RWPE2 (cell line): ENCODE measurements at regions not wholly inside any gene's neighbourhood (a gene's known extent, or its start where the extent isn't known, plus 50 kb on each side); places are given as distances from the start of the nearest gene placed in this dataset.
"Not testable (repeated sequence)": the region's sequence is repeated elsewhere in the genome, so short reads cannot be mapped to it uniquely, and the experiment has no call there.

Experiments
- ATAC-seq: fragments of 200-7000 bp; cut with Tn5 transposase; 3 replicates; pipeline ENCODE4 v1.9.1; 2021; ENCODE audit warnings: low read depth
- DNase-seq: peaks from one replicate; pipeline ENCODE4 v3.0.0-alpha.2; 2020; ENCODE audit warnings: low spot score
- H3K27ac ChIP-seq: fragments of 450-650 bp; 2 replicates; pipeline ENCODE4 v1.5.1; 2017; ENCODE audit warnings: mild to moderate bottlenecking; ENCODE audit not compliant: poor library complexity, severe bottlenecking
- H3K27me3 ChIP-seq: fragments of 250-450 bp; sonication (Bioruptor Pico); 2 replicates; pipeline ENCODE4 v1.5.1; 2021; ENCODE audit warnings: mild to moderate bottlenecking, moderate library complexity; ENCODE audit not compliant: insufficient read depth, poor library complexity, severe bottlenecking
- H3K36me3 ChIP-seq: fragments of 250-450 bp; sonication (Bioruptor Pico); 2 replicates; pipeline ENCODE4 v1.5.1; 2020; ENCODE audit warnings: low read depth, mild to moderate bottlenecking, moderate library complexity
- H3K4me1 ChIP-seq: fragments of 250-450 bp; sonication (Bioruptor Pico); 2 replicates; pipeline ENCODE4 v1.5.1; 2021; ENCODE audit warnings: mild to moderate bottlenecking, moderate library complexity; ENCODE audit not compliant: insufficient read depth, poor library complexity, severe bottlenecking
- H3K4me3 ChIP-seq: fragments of 250-450 bp; sonication (Bioruptor Pico); 2 replicates; pipeline ENCODE4 v1.5.1; 2021; ENCODE audit warnings: mild to moderate bottlenecking, moderate library complexity; ENCODE audit not compliant: severe bottlenecking
- H3K9me3 ChIP-seq: fragments of 250-450 bp; sonication (Bioruptor Pico); 2 replicates; pipeline ENCODE4 v1.5.1; 2021; ENCODE audit warnings: mild to moderate bottlenecking, moderate library complexity; ENCODE audit not compliant: severe bottlenecking
- CTCF ChIP-seq: fragments of 450-650 bp; IDR thresholded peaks from one replicate; pipeline ENCODE4 v1.5.1; 2017; ENCODE audit warnings: mild to moderate bottlenecking, moderate library complexity; ENCODE audit not compliant: poor library complexity, severe bottlenecking

- H3K27ac ChIP-seq, result no peak overlapping the region
- no peaks in the 10 kb centered on the region for H3K9me3 ChIP-seq
- H3K27me3 ChIP-seq, result no peaks in the 10 kb centered on the region
- TF ChIP-seq CTCF, result no peak
- no peak overlapping the region for H3K4me3 ChIP-seq
- DNase-seq (no peak), ATAC-seq (no peak)
- no peaks in the 10 kb centered on the region for H3K36me3 ChIP-seq
- no peaks in the 10 kb centered on the region for H3K4me1 ChIP-seq
Measured at GRCh38 chr3:27639271-27639670, 82.9 kb downstream of the EOMES start.

GRCh38 chr3:27638594-27638993 is 83.5 kb downstream of the EOMES start:
- no peaks in the 10 kb centered on the region for H3K9me3 ChIP-seq
- no peaks in the 10 kb centered on the region for H3K27me3 ChIP-seq
- DNase-seq (no peak), ATAC-seq (no peak)
- H3K4me1 ChIP-seq, result peaks cover 2% of the 10 kb centered on the region
- TF ChIP-seq CTCF, result no peak
- no peak overlapping the region for H3K27ac ChIP-seq
- H3K4me3 ChIP-seq, result no peak overlapping the region
- no peaks in the 10 kb centered on the region for H3K36me3 ChIP-seq

- TF ChIP-seq CTCF, result no peak
- Histone ChIP-seq H3K36me3 (no peaks in the 10 kb centered on the region), H3K27me3 (no peaks in the 10 kb centered on the region), H3K9me3 (no peaks in the 10 kb centered on the region), H3K27ac (no peak overlapping the region), H3K4me1 (peaks cover 8% of the 10 kb centered on the region), H3K4me3 (no peak overlapping the region)
- DNase-seq, result no peak
- no peak for ATAC-seq
Measured at GRCh38 chr3:27637346-27637995, 84.7 kb downstream of the EOMES start.

- not testable (repeated sequence) for DNase-seq
Measured at GRCh38 chr3:27635006-27635405, 87.1 kb downstream of the EOMES start.

GRCh38 chr3:27633224-27633545 is 88.9 kb downstream of the EOMES start:
- H3K27ac ChIP-seq, result peak overlapping the region; percentile 45
- peak; percentile 71 for ATAC-seq

More at GRCh38 chr3:27635006-27635405, 87.1 kb downstream of the EOMES start:
- peaks cover 18% of the 10 kb centered on the region for H3K4me1 ChIP-seq
- not testable (repeated sequence) for H3K27me3 ChIP-seq, H3K4me3 ChIP-seq, H3K9me3 ChIP-seq, H3K36me3 ChIP-seq, H3K27ac ChIP-seq, ATAC-seq

More at GRCh38 chr3:27633224-27633545, 88.9 kb downstream of the EOMES start:
- H3K4me1 ChIP-seq, result peaks cover 28% of the 10 kb centered on the region
- no peaks in the 10 kb centered on the region for H3K36me3 ChIP-seq
- no peak for TF ChIP-seq CTCF
- no peak for DNase-seq
- peak overlapping the region; percentile 44 for H3K4me3 ChIP-seq
- no peaks in the 10 kb centered on the region for H3K9me3 ChIP-seq
- no peaks in the 10 kb centered on the region for H3K27me3 ChIP-seq
